SU-DHL-6 (cell line): ENCODE measurements at regions not wholly inside any gene's neighbourhood (a gene's known extent, or its start where the extent isn't known, plus 50 kb on each side); places are given as distances from the start of the nearest gene placed in this dataset.
A peak's percentile ranks its signal among the peaks of the same experiment; 100 is the strongest.

Experiments used
- H2AFZ ChIP-seq: fragments of 200-600 bp; sonication (generic); 2 replicates; pipeline ENCODE4 v1.6.1; 2014; ENCODE audit warnings: low read depth, mild to moderate bottlenecking, moderate library complexity, mixed read lengths, antibody characterized with exemption, low read length; ENCODE audit not compliant: severe bottlenecking
- H3F3A ChIP-seq: fragments of 200-600 bp; shearing (Covaris generic); 2 replicates; pipeline ENCODE4 v1.6.0; 2016; ENCODE audit warnings: antibody characterized with exemption, mild to moderate bottlenecking; ENCODE audit not compliant: insufficient read depth
- H3K27ac ChIP-seq: fragments of 200-600 bp; sonication (generic); 2 replicates; pipeline ENCODE4 v1.5.1; 2016; ENCODE audit warnings: low read depth, mild to moderate bottlenecking, low read length, moderate library complexity, mixed read lengths
- H3K27me3 ChIP-seq: fragments of 200-600 bp; sonication (generic), shearing (Covaris generic); 2 replicates; pipeline ENCODE4 v1.6.0; 2014; ENCODE audit warnings: mild to moderate bottlenecking, low read length
- H3K36me3 ChIP-seq: fragments of 200-600 bp; sonication (generic); 2 replicates; pipeline ENCODE4 v1.6.1; 2014; ENCODE audit warnings: mild to moderate bottlenecking, low read length, mixed read lengths
- H3K4me2 ChIP-seq: fragments of 300-600, 200-600 bp; shearing (Covaris generic), sonication (generic); 2 replicates; pipeline ENCODE4 v1.6.0; 2014; ENCODE audit warnings: low read length, low read depth, mild to moderate bottlenecking; ENCODE audit not compliant: poor library complexity, severe bottlenecking
- H3K4me3 ChIP-seq: fragments of 200-600 bp; sonication (generic); 2 replicates; pipeline ENCODE4 v1.5.1; 2014; ENCODE audit warnings: antibody characterized with exemption, low read length, mild to moderate bottlenecking, mixed read lengths; ENCODE audit not compliant: insufficient read depth, poor library complexity, severe bottlenecking
- H3K79me2 ChIP-seq: fragments of 200-600 bp; sonication (generic); 2 replicates; pipeline ENCODE4 v1.6.1; 2014; ENCODE audit warnings: mild to moderate bottlenecking, low read length, moderate library complexity; ENCODE audit not compliant: insufficient read depth
- H3K9ac ChIP-seq: fragments of 200-600 bp; sonication (generic); 2 replicates; pipeline ENCODE4 v1.7.0; 2014; ENCODE audit warnings: mild to moderate bottlenecking, low read length
- H3K9me2 ChIP-seq: fragments of 200-600 bp; sonication (generic); replicated peaks from 2 replicates; pipeline ENCODE4 v1.6.1; 2014; ENCODE audit warnings: low read length; ENCODE audit not compliant: insufficient read depth
- H3K9me3 ChIP-seq: fragments of 200-600 bp; sonication (generic); 2 replicates; pipeline ENCODE4 v1.6.1; 2014; ENCODE audit warnings: low read length, mixed read lengths; ENCODE audit not compliant: insufficient read depth
- H4K20me1 ChIP-seq: fragments of 200-600 bp; sonication (generic); 2 replicates; pipeline ENCODE4 v1.6.1; 2014; ENCODE audit warnings: low read depth, mild to moderate bottlenecking, antibody characterized with exemption, low read length, moderate library complexity, mixed read lengths
- CTCF ChIP-seq: fragments of 200-600 bp; sonication (generic); IDR thresholded peaks from one replicate; pipeline ENCODE4 v1.5.1; 2017; ENCODE audit warnings: antibody characterized with exemption, mild to moderate bottlenecking, low read length, moderate library complexity; ENCODE audit not compliant: insufficient read depth, poor library complexity, severe bottlenecking
- EZH2phosphoT487 ChIP-seq: fragments of 200-600 bp; sonication (generic), shearing (Covaris generic); conservative IDR thresholded peaks from 2 replicates; pipeline ENCODE4 v1.6.1; 2018; ENCODE audit warnings: mild to moderate bottlenecking, antibody characterized with exemption, low read length, moderate library complexity, mixed read lengths

- Histone ChIP-seq H3K4me3 (no peak overlapping the region), H2AFZ (no peak overlapping the region), H4K20me1 (no peaks in the 10 kb centered on the region), H3K27me3 (no peaks in the 10 kb centered on the region), H3K79me2 (no peaks in the 10 kb centered on the region), H3K9me2 (no peaks in the 10 kb centered on the region), H3K27ac (no peak overlapping the region), H3K36me3 (no peaks in the 10 kb centered on the region), H3F3A (no peaks in the 10 kb centered on the region), H3K4me2 (no peak overlapping the region), H3K9ac (no peak overlapping the region), H3K9me3 (no peaks in the 10 kb centered on the region)
- TF ChIP-seq EZH2phosphoT487 (no peak), CTCF (no peak)
These were observed 163.6 kb downstream of the SERPINI1 start for GRCh38 chr3:167899093-167899492.

- no peaks in the 10 kb centered on the region for H3F3A ChIP-seq
- no peak overlapping the region for H3K4me3 ChIP-seq
- H3K27me3 ChIP-seq, result no peaks in the 10 kb centered on the region
- no peaks in the 10 kb centered on the region for H3K36me3 ChIP-seq
- TF ChIP-seq EZH2phosphoT487 (no peak), CTCF (no peak)
- no peaks in the 10 kb centered on the region for H4K20me1 ChIP-seq
- no peaks in the 10 kb centered on the region for H3K9me3 ChIP-seq
- H3K9ac ChIP-seq, result no peak overlapping the region
- no peaks in the 10 kb centered on the region for H3K79me2 ChIP-seq
- no peak overlapping the region for H3K4me2 ChIP-seq
- H3K9me2 ChIP-seq, result no peaks in the 10 kb centered on the region
- no peak overlapping the region for H2AFZ ChIP-seq
- H3K27ac ChIP-seq, result no peak overlapping the region
These were observed 162.6 kb downstream of the SERPINI1 start for GRCh38 chr3:167898091-167898490.

- H3K27me3 ChIP-seq, result no peaks in the 10 kb centered on the region
- no peaks in the 10 kb centered on the region for H3F3A ChIP-seq
- no peak overlapping the region for H3K27ac ChIP-seq
- H3K4me3 ChIP-seq, result no peak overlapping the region
- no peak overlapping the region for H3K4me2 ChIP-seq
- H3K9me2 ChIP-seq, result no peaks in the 10 kb centered on the region
- TF ChIP-seq CTCF, result no peak
- TF ChIP-seq EZH2phosphoT487, result no peak
- no peaks in the 10 kb centered on the region for H3K9me3 ChIP-seq
- no peaks in the 10 kb centered on the region for H4K20me1 ChIP-seq
- H3K36me3 ChIP-seq, result no peaks in the 10 kb centered on the region
- H3K9ac ChIP-seq, result no peak overlapping the region
- H2AFZ ChIP-seq, result peak overlapping the region; percentile 29
- no peaks in the 10 kb centered on the region for H3K79me2 ChIP-seq
These were observed 160.2 kb downstream of the SERPINI1 start for GRCh38 chr3:167895684-167896083.
